Activated CD4-positive, alpha-beta memory T cell treated with anti-CD3 and anti-CD28 coated beads for 36 hours (primary cell): ENCODE measurements at regions not wholly inside any gene's neighbourhood (a gene's known extent, or its start where the extent isn't known, plus 50 kb on each side); places are given as distances from the start of the nearest gene placed in this dataset.

Experiments
- CTCF ChIA-PET: fragments of 350-600 bp; sonication (Branson Sonifier 250); formaldehyde crosslinking; loops from one replicate; lab custom pipeline; 2021; ENCODE audit warnings: antibody characterized with exemption, inconsistent platforms; lab: Charles Lee
- POLR2A ChIA-PET: fragments of 350-600 bp; sonication (Branson Sonifier 250); formaldehyde crosslinking; loops from one replicate; lab custom pipeline; 2021; ENCODE audit warnings: antibody characterized with exemption; lab: Charles Lee
- DNase-seq: peaks from one replicate; pipeline ENCODE4 v3.0.0-alpha.2; 2020
- H3K27ac Mint-ChIP-seq: one replicate; pipeline ENCODE4 v1.8.0; 2021; ENCODE audit warnings: mixed read lengths
- H3K27me3 Mint-ChIP-seq: one replicate; pipeline ENCODE4 v1.8.0; 2021; ENCODE audit warnings: mixed read lengths
- H3K36me3 Mint-ChIP-seq: one replicate; pipeline ENCODE4 v1.8.0; 2021; ENCODE audit warnings: mixed read lengths
- H3K4me1 Mint-ChIP-seq: one replicate; pipeline ENCODE4 v1.8.0; 2021; ENCODE audit warnings: low read depth, mixed read lengths
- H3K4me3 Mint-ChIP-seq: one replicate; pipeline ENCODE4 v1.8.0; 2021; ENCODE audit warnings: mild to moderate bottlenecking, mixed read lengths
- H3K9me3 Mint-ChIP-seq: one replicate; pipeline ENCODE4 v1.8.0; 2021; ENCODE audit warnings: mixed read lengths
- intact Hi-C: fragments of 100-400 bp; cut with micrococcal nuclease; formaldehyde crosslinking; loops from one replicate; pipeline ENCODE4 v1.15.1; 2023

- no peak for DNase-seq
- POLR2A ChIA-PET, result no interaction called here
- CTCF ChIA-PET, result interaction anchor here (0.9 kb wide), 1 partner anchor 20 kb away, joined by 3 read pairs; no protein-coding TSS in a partner anchor
- Mint-ChIP-seq H3K9me3 (no peaks in the 10 kb centered on the region), H3K4me1 (peaks cover 2% of the 10 kb centered on the region), H3K27ac (no peak overlapping the region), H3K27me3 (no peaks in the 10 kb centered on the region), H3K36me3 (no peaks in the 10 kb centered on the region), H3K4me3 (no peak overlapping the region)
- intact Hi-C loops, result no loop called here
Measured at GRCh38 chr2:105649534-105649933, 95.2 kb upstream of the NCK2 start.

DNA sequence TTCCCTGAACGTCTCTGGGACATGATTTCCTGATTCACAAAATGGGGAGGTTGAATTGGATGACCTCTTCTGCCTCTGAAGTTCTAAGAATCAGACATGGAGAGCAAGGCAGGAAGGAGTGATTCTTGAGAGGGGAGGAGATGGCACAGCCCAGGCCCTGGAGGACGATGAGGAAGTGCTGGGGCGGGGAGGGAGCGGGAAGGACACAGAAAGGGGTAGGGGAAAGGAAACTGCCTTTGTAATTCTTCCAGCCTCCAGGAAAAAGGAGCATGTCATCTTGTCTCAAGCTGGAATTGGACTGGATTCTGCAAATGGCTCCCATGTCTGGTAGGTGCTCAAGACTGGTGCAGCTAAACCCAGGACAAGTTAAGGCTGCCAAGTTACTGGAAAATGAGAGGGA is 97.0 kb upstream of the NCK2 start:
- POLR2A ChIA-PET, result no interaction called here
- Mint-ChIP-seq H3K27me3 (no peaks in the 10 kb centered on the region), H3K4me3 (no peak overlapping the region), H3K9me3 (no peaks in the 10 kb centered on the region), H3K4me1 (no peaks in the 10 kb centered on the region), H3K36me3 (no peaks in the 10 kb centered on the region), H3K27ac (no peak overlapping the region)
- intact Hi-C loops, result no loop called here
- CTCF ChIA-PET, result no interaction called here
- no peak for DNase-seq

GRCh38 chr2:105646774-105647076 is 98.0 kb upstream of the NCK2 start:
- H3K27ac Mint-ChIP-seq, result no peak overlapping the region
- no peaks in the 10 kb centered on the region for H3K27me3 Mint-ChIP-seq
- H3K36me3 Mint-ChIP-seq, result no peaks in the 10 kb centered on the region
- no peaks in the 10 kb centered on the region for H3K9me3 Mint-ChIP-seq
- no peak for DNase-seq
- H3K4me3 Mint-ChIP-seq, result no peak overlapping the region
- intact Hi-C loops, result no loop called here
- CTCF ChIA-PET, result no interaction called here
- no peaks in the 10 kb centered on the region for H3K4me1 Mint-ChIP-seq
- POLR2A ChIA-PET, result no interaction called here

DNA sequence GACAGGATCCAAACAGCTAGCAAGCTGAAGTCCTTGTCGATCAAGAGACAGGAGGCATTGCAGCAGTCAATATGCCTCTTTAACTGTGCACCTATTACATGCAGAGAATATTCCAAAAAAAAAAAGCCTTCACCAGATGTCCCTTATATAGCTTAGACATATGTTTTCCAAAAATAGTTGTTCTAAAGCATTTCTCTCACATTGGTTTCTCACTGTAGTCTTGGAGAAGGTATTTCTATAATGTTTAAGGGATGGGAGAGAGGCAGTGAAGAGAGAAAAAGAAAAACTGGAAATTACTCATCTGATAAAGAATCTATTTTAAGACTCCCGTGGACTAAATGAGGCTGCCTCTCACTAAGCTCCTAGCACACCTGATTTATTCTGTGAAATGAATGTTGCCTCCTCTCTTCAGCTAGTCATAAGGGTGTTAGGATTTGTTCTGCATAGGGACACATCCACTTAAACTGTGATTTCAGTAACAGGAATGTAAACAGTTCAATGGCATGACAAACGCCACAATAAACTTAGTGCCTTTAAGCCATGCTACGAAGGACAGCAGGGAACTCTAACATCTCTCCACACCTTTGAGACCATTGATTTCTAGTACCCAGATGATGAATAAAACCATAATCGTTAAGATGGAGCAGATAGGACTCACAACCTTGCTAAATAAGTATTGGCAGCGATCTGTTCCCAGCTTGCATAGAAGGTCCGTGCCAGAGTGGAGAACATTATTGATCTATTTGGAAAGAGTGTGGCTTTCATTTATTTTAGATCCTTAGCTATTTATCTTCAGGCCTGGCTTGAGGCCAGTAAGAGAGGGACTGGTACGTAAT is 98.6 kb upstream of the NCK2 start:
- intact Hi-C loops, result no loop called here
- Mint-ChIP-seq H3K36me3 (no peaks in the 10 kb centered on the region), H3K27me3 (no peaks in the 10 kb centered on the region), H3K27ac (no peak overlapping the region), H3K4me1 (no peaks in the 10 kb centered on the region), H3K9me3 (no peaks in the 10 kb centered on the region), H3K4me3 (no peak overlapping the region)
- ChIA-PET CTCF (no interaction called here), POLR2A (interaction anchor here (0.6 kb wide), 1 partner anchor 42 kb away, joined by 4 read pairs; no protein-coding TSS in a partner anchor)
- DNase-seq, result no peak

GRCh38 chr2:105645031-105645937 is 99.4 kb upstream of the NCK2 start:
- ChIA-PET CTCF (no interaction called here), POLR2A (interaction anchor here (0.6 kb wide), 1 partner anchor 43 kb away, joined by 4 read pairs; no protein-coding TSS in a partner anchor)
- H3K27me3 Mint-ChIP-seq, result no peaks in the 10 kb centered on the region
- intact Hi-C loops, result no loop called here
- no peaks in the 10 kb centered on the region for H3K9me3 Mint-ChIP-seq
- H3K27ac Mint-ChIP-seq, result no peak overlapping the region
- H3K4me3 Mint-ChIP-seq, result no peak overlapping the region
- H3K36me3 Mint-ChIP-seq, result no peaks in the 10 kb centered on the region
- no peak for DNase-seq
- H3K4me1 Mint-ChIP-seq, result no peaks in the 10 kb centered on the region

DNA sequence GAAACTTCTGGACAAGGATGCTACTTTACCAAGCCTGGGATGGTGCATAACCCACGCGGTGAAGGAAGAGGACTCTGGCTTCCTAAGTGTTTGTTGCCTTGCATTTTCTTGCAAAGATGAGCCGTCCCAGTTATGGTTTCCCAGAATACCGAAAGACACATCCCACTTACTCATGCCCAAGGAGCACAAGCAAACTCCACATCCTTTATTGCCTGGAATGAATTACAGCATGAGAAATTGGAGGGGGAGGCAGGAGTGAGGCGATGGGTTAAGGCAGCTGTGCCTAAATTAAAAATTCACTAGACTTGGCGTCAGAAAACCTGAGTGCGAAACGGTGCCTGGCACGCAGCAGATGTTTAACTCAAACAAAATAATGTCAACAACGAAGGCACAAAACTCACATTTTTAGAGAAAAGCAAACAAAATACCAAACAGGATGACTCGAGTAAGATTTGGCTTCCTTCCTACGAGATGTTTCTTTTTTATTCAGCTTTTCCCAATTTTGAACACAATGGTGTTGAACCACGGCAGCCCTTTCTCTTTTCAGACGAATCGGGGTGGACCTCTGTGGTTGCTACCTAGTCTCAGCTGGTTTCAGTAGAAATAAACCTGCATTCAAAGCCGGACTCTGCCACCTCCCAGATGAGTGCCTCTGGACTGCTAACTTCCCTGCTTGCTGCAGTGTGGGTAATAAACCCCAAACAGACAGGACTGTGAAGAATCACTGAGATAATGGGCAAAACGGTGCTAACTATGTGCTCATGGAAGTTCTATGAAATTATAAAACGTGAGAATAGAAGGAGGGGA is 100.3 kb upstream of the NCK2 start:
- no peak for DNase-seq
- intact Hi-C loops, result no loop called here
- ChIA-PET CTCF (no interaction called here), POLR2A (no interaction called here)
- no peaks in the 10 kb centered on the region for H3K27me3 Mint-ChIP-seq
- H3K4me1 Mint-ChIP-seq, result no peaks in the 10 kb centered on the region
- H3K4me3 Mint-ChIP-seq, result no peak overlapping the region
- H3K36me3 Mint-ChIP-seq, result no peaks in the 10 kb centered on the region
- H3K27ac Mint-ChIP-seq, result no peak overlapping the region
- no peaks in the 10 kb centered on the region for H3K9me3 Mint-ChIP-seq

- DNase-seq, result no peak
- ChIA-PET CTCF (no interaction called here), POLR2A (no interaction called here)
- H3K9me3 Mint-ChIP-seq, result no peaks in the 10 kb centered on the region
- H3K27ac Mint-ChIP-seq, result no peak overlapping the region
- H3K36me3 Mint-ChIP-seq, result no peaks in the 10 kb centered on the region
- no peaks in the 10 kb centered on the region for H3K4me1 Mint-ChIP-seq
- no peak overlapping the region for H3K4me3 Mint-ChIP-seq
- H3K27me3 Mint-ChIP-seq, result no peaks in the 10 kb centered on the region
- intact Hi-C loops, result no loop called here
Measured at GRCh38 chr2:105643405-105644173, 101.1 kb upstream of the NCK2 start.

GRCh38 chr2:105641389-105641811 is 103.3 kb upstream of the NCK2 start:
- Mint-ChIP-seq H3K9me3 (no peaks in the 10 kb centered on the region), H3K27me3 (no peaks in the 10 kb centered on the region), H3K4me3 (no peak overlapping the region), H3K36me3 (no peaks in the 10 kb centered on the region), H3K27ac (no peak overlapping the region), H3K4me1 (no peaks in the 10 kb centered on the region)
- ChIA-PET CTCF (no interaction called here), POLR2A (no interaction called here)
- intact Hi-C loops, result no loop called here
- DNase-seq, result no peak

DNA sequence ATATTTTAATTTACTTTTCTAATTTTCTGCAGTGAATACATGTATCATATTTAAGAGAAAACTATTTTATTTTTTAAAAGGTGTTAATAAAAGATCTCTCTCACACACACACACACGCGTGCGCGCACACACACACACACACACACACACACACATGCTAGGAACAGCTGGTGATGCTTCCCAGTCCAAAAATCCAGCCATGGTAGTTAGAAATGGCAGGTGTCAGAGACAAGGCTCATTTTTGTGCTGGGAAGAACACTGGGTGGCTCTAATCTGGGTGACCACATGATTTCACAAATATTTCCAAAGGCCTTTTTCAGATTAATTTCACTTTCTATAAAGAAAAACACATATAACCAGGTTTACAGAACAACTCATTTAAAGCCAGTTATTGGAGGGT is 104.5 kb upstream of the NCK2 start:
- Mint-ChIP-seq H3K27me3 (no peaks in the 10 kb centered on the region), H3K9me3 (no peaks in the 10 kb centered on the region), H3K4me3 (no peak overlapping the region), H3K27ac (no peak overlapping the region), H3K4me1 (no peaks in the 10 kb centered on the region), H3K36me3 (no peaks in the 10 kb centered on the region)
- no peak for DNase-seq
- CTCF ChIA-PET, result no interaction called here
- intact Hi-C loops, result no loop called here
- POLR2A ChIA-PET, result no interaction called here

- CTCF ChIA-PET, result no interaction called here
- no peaks in the 10 kb centered on the region for H3K4me1 Mint-ChIP-seq
- no peak overlapping the region for H3K27ac Mint-ChIP-seq
- POLR2A ChIA-PET, result no interaction called here
- H3K4me3 Mint-ChIP-seq, result no peak overlapping the region
- no peaks in the 10 kb centered on the region for H3K9me3 Mint-ChIP-seq
- H3K36me3 Mint-ChIP-seq, result no peaks in the 10 kb centered on the region
- intact Hi-C loops, result no loop called here
- H3K27me3 Mint-ChIP-seq, result peaks cover 2% of the 10 kb centered on the region
- DNase-seq, result no peak
Measured at GRCh38 chr2:105636109-105636740, 108.5 kb upstream of the NCK2 start.

DNA sequence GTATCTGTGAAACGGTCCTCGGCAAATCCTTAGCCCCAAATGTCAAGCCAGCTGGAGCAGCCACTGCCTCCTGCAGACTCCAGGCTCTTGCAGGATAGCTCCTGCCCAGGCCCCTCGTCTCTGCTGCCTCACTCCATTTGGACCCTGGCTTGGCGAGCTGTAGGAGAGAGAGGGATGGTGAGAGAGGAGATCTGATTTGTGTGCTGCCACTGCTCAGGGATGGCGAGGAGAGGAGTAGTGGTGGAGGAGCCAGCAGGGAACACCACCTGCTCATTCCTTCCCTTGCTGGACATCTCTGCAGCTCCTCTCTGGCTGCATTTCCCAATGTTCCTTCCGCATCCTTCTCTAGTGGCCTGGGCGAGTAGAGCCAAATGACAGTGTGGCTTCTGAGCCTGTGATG is 109.1 kb upstream of the NCK2 start:
- H3K36me3 Mint-ChIP-seq, result no peaks in the 10 kb centered on the region
- DNase-seq, result no peak
- CTCF ChIA-PET, result no interaction called here
- intact Hi-C loops, result no loop called here
- peaks cover 2% of the 10 kb centered on the region for H3K27me3 Mint-ChIP-seq
- POLR2A ChIA-PET, result no interaction called here
- no peaks in the 10 kb centered on the region for H3K9me3 Mint-ChIP-seq
- H3K4me1 Mint-ChIP-seq, result no peaks in the 10 kb centered on the region
- H3K4me3 Mint-ChIP-seq, result no peak overlapping the region
- no peak overlapping the region for H3K27ac Mint-ChIP-seq
